Neuronal stem cell (in vitro differentiated cells): ENCODE measurements at regions not wholly inside any gene's neighbourhood (a gene's known extent, or its start where the extent isn't known, plus 50 kb on each side); places are given as distances from the start of the nearest gene placed in this dataset.

Experiments
- DNase-seq: peaks from one replicate; pipeline ENCODE4 v3.0.0-alpha.2; 2013; ENCODE audit warnings: low spot score
- H2AFZ ChIP-seq: one replicate; pipeline ENCODE4 v1.6.1; 2013; ENCODE audit warnings: mild to moderate bottlenecking, low read length, inconsistent platforms
- H2AK5ac ChIP-seq: 2 replicates; pipeline ENCODE4 v1.6.1; 2013; ENCODE audit warnings: low read depth, mild to moderate bottlenecking, inconsistent platforms, low read length, moderate library complexity, mixed read lengths
- H2BK120ac ChIP-seq: 2 replicates; pipeline ENCODE4 v1.6.1; 2013; ENCODE audit warnings: low read depth, mild to moderate bottlenecking, inconsistent platforms, low read length, moderate library complexity, mixed read lengths
- H2BK12ac ChIP-seq: one replicate; pipeline ENCODE4 v1.6.1; 2013; ENCODE audit warnings: low read length, inconsistent platforms
- H2BK15ac ChIP-seq: 2 replicates; pipeline ENCODE4 v1.6.1; 2013; ENCODE audit warnings: mild to moderate bottlenecking, low read length, inconsistent platforms, mixed read lengths
- H2BK5ac ChIP-seq: one replicate; pipeline ENCODE4 v1.6.1; 2013; ENCODE audit warnings: inconsistent platforms, mild to moderate bottlenecking, low read length, moderate library complexity
- H3K14ac ChIP-seq: one replicate; pipeline ENCODE4 v1.6.1; 2013; ENCODE audit warnings: low read length, inconsistent platforms
- H3K18ac ChIP-seq: 2 replicates; pipeline ENCODE4 v1.6.1; 2013; ENCODE audit warnings: low read length, inconsistent platforms
- H3K23ac ChIP-seq: 2 replicates; pipeline ENCODE4 v1.6.1; 2013; ENCODE audit warnings: low read depth, mild to moderate bottlenecking, mixed read lengths, low read length, inconsistent platforms; ENCODE audit not compliant: poor library complexity
- H3K27ac ChIP-seq: replicated peaks from 3 replicates; pipeline ENCODE4 v1.5.1; 2013; ENCODE audit warnings: low read length, inconsistent platforms
- H3K27me3 ChIP-seq, 3 experiments: 2 replicates each; pipeline ENCODE4 v1.6.1; 2013; ENCODE audit warnings: low read length in 3 of 3, mild to moderate bottlenecking in 2 of 3, inconsistent platforms in 1 of 3, low read depth in 1 of 3, mixed read lengths in 1 of 3, moderate library complexity in 1 of 3; ENCODE audit not compliant: control insufficient read depth in 3 of 3, insufficient read depth in 3 of 3
- H3K36me3 ChIP-seq, 2 donors: replicated peaks in 1 of 2; 2 replicates each; pipeline ENCODE4 v1.6.1; 2013; ENCODE audit warnings: low read length in 2 of 2; ENCODE audit not compliant: control insufficient read depth in 2 of 2, insufficient read depth in 2 of 2
- H3K4ac ChIP-seq: 2 replicates; pipeline ENCODE4 v1.6.1; 2013; ENCODE audit warnings: inconsistent platforms, mild to moderate bottlenecking, low read length, moderate library complexity
- H3K4me1 ChIP-seq, 2 donors: 1 replicate in 1 of 2; 2 replicates in 1 of 2; pipeline ENCODE4 v1.6.1; 2013; ENCODE audit warnings: low read length in 2 of 2, low read depth in 1 of 2; ENCODE audit not compliant: control insufficient read depth in 2 of 2, insufficient read depth in 1 of 2
- H3K4me2 ChIP-seq: one replicate; pipeline ENCODE4 v1.6.1; 2013; ENCODE audit warnings: mild to moderate bottlenecking, low read length, inconsistent platforms; ENCODE audit not compliant: insufficient read depth, poor library complexity, severe bottlenecking
- H3K4me3 ChIP-seq, 2 donors: 2 replicates each; pipeline ENCODE4 v1.5.1; 2013; ENCODE audit warnings: low read length in 2 of 2, mild to moderate bottlenecking in 2 of 2, inconsistent platforms in 1 of 2, moderate library complexity in 1 of 2
- H3K79me1 ChIP-seq: one replicate; pipeline ENCODE4 v1.6.1; 2013; ENCODE audit warnings: low read depth, mild to moderate bottlenecking, inconsistent platforms, low read length, moderate library complexity
- H3K9ac ChIP-seq: one replicate; pipeline ENCODE4 v1.6.1; 2013; ENCODE audit warnings: mild to moderate bottlenecking, low read depth, low read length, inconsistent platforms; ENCODE audit not compliant: poor library complexity
- H3K9me3 ChIP-seq, 2 donors: replicated peaks in 1 of 2; 2 replicates each; pipeline versions ENCODE3 to v1.6.1; 2013; ENCODE audit warnings: low read length in 2 of 2, mild to moderate bottlenecking in 2 of 2, inconsistent platforms in 1 of 2, low read depth in 1 of 2, mixed read lengths in 1 of 2, moderate library complexity in 1 of 2; ENCODE audit not compliant: control insufficient read depth in 2 of 2, insufficient read depth in 1 of 2
- H4K8ac ChIP-seq: one replicate; pipeline ENCODE4 v1.6.1; 2013; ENCODE audit warnings: low read depth, mild to moderate bottlenecking, inconsistent platforms, low read length, moderate library complexity
- H4K91ac ChIP-seq: one replicate; pipeline ENCODE4 v1.6.1; 2013; ENCODE audit warnings: low read length, low read depth, mild to moderate bottlenecking, inconsistent platforms; ENCODE audit not compliant: poor library complexity
- WGBS, 2 donors: extraction: QIAGEN DNeasy Blood & Tissue Kit; methylation state at CpG; one replicate each; pipeline ENCODE4 v1.1.7; 2013; ENCODE audit warnings: missing lambda C conversion rate in 2 of 2, mixed read lengths in 1 of 2; ENCODE audit not compliant: insufficient read length in 2 of 2, insufficient replicate concordance in 1 of 2; ENCODE audit errors: extremely low coverage in 2 of 2; 5-methylcytosine and 5-hydroxymethylcytosine counted together

DNA sequence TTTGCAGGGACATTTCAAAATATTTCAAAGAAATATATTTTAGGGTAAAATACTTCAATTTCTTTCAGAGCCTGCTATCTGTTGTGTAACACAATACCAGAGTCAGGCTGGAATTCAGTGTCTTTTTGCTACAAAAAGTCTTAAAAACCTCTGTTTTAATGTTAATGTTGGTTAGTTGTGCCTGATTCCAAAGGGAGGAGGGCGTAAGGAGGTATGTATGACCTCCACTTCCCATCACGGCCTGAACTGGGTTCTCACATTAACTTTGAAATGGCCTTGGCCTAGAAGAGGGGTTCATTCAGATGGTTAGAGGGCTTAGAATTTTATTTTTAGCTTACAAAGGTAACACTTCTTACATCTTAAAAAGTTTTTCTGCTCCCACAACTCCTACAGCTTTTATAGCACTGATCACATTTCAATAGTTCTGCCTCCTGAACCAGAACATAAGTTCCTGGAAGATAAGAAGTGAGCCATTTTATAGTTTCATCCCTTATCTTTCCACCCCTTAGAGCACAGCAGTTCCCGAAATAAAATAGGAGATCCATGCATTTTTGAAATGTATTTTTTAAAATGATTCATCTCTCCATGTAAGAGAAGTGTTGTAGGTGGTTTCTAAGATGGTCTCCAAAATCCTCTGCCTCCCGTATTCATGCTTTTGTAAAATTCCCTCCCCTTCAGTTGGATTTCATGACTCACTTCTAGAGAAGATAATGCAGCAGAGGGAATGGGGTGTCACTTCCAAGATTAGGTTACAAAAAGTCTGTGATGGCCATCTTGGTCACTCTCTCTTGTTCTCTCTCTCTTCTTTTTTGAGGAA, 543.1 kb upstream of the NECTIN3 start:
- Histone ChIP-seq H3K9me3 (peaks cover 2 to 5% of the 10 kb centered on the region in 2 donors), H2BK120ac (no peak overlapping the region), H4K91ac (no peak overlapping the region), H3K27me3 (no peaks in the 10 kb centered on the region), H3K4me1 (peaks cover 5 to 6% of the 10 kb centered on the region in 2 donors), H3K27ac (no peak overlapping the region), H3K23ac (no peak overlapping the region), H3K4me3 (no peak overlapping the region), H3K4me2 (no peak overlapping the region), H3K4ac (no peak overlapping the region), H3K79me1 (no peaks in the 10 kb centered on the region), H2BK5ac (no peak overlapping the region), H2BK15ac (no peak overlapping the region), H3K9ac (no peak overlapping the region), H3K18ac (no peak overlapping the region), H4K8ac (no peak overlapping the region), H2AK5ac (no peak overlapping the region), H3K14ac (no peak overlapping the region), H2AFZ (peak overlapping the region; percentile 5), H3K36me3 (no peaks in the 10 kb centered on the region), H2BK12ac (no peak overlapping the region)
- no CpG with 5 or more reads among the region's 4 CpGs for WGBS, 2 donors
- no peak for DNase-seq

DNA sequence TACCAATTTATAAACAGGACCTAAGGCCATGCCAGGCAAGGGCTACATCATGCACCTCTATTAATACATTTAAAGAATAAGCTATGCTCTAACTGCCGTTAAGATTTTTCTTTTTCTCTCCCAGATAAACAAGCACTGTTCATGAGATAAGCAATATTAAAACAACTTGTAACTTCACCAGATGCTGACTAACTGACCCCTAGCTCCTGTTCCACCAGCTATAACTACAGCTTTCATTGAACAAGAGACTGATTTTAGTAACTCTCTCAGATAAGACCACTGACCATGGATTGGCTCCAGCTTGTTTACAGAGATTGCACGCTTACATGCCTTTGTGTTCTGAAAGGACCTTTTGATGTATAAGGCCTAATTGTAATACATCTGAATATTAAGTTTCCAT, 540.7 kb upstream of the NECTIN3 start:
- Histone ChIP-seq H2AFZ (no peak overlapping the region), H2BK15ac (no peak overlapping the region), H3K4me3 (no peak overlapping the region), H3K9me3 (peaks cover 0 to 2% of the 10 kb centered on the region in 2 donors), H3K14ac (no peak overlapping the region), H3K4ac (no peak overlapping the region), H3K4me1 (peaks cover 5 to 6% of the 10 kb centered on the region in 2 donors), H3K23ac (no peak overlapping the region), H3K79me1 (no peaks in the 10 kb centered on the region), H4K8ac (no peak overlapping the region), H4K91ac (no peak overlapping the region), H2BK5ac (no peak overlapping the region), H2BK120ac (no peak overlapping the region), H3K27ac (no peak overlapping the region), H3K4me2 (no peak overlapping the region), H3K27me3 (no peaks in the 10 kb centered on the region), H3K9ac (no peak overlapping the region), H2BK12ac (no peak overlapping the region), H3K18ac (no peak overlapping the region), H2AK5ac (no peak overlapping the region), H3K36me3 (no peaks in the 10 kb centered on the region)
- no CpG with 5 or more reads among the region's 2 CpGs for WGBS, 2 donors
- DNase-seq = no peak

DNA sequence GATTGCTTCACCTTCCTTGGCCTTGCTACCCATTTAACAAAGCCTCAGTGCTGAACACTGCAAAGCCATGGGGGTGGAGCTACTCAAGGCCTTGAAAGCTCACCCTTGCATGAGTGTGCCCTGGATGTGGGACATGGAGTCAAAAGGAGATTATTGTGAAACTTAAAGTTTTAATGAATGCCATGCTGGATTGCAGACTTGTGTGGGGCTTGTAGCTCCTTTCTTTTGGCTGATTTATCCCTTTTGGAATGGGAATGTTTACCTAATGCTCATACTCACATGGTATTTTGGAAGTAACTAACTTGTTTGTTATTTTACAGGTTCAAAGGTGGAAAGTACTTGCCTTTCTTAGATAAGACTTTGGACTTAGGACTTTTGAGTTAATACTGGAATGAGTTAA, 538.5 kb upstream of the NECTIN3 start:
- no peak overlapping the region for H2BK120ac ChIP-seq
- H3K23ac ChIP-seq = no peak overlapping the region
- H2AFZ ChIP-seq = no peak overlapping the region
- H3K79me1 ChIP-seq = no peaks in the 10 kb centered on the region
- no peak overlapping the region for H3K14ac ChIP-seq
- H3K9me3 ChIP-seq = peaks cover 0 to 2% of the 10 kb centered on the region in 2 donors
- no peaks in the 10 kb centered on the region for H3K27me3 ChIP-seq
- no peak overlapping the region for H3K4me3 ChIP-seq
- no peak overlapping the region for H3K27ac ChIP-seq
- no peaks in the 10 kb centered on the region for H3K36me3 ChIP-seq
- H2BK5ac ChIP-seq = no peak overlapping the region
- no peak overlapping the region for H2BK15ac ChIP-seq
- no peak overlapping the region for H3K4me2 ChIP-seq
- no peak overlapping the region for H2BK12ac ChIP-seq
- no peak overlapping the region for H3K4ac ChIP-seq
- no peak overlapping the region for H3K9ac ChIP-seq
- no peak for DNase-seq
- H3K4me1 ChIP-seq = no peaks in the 10 kb centered on the region
- H3K18ac ChIP-seq = no peak overlapping the region
- no peak overlapping the region for H2AK5ac ChIP-seq
- H4K91ac ChIP-seq = no peak overlapping the region
- no peak overlapping the region for H4K8ac ChIP-seq

DNA sequence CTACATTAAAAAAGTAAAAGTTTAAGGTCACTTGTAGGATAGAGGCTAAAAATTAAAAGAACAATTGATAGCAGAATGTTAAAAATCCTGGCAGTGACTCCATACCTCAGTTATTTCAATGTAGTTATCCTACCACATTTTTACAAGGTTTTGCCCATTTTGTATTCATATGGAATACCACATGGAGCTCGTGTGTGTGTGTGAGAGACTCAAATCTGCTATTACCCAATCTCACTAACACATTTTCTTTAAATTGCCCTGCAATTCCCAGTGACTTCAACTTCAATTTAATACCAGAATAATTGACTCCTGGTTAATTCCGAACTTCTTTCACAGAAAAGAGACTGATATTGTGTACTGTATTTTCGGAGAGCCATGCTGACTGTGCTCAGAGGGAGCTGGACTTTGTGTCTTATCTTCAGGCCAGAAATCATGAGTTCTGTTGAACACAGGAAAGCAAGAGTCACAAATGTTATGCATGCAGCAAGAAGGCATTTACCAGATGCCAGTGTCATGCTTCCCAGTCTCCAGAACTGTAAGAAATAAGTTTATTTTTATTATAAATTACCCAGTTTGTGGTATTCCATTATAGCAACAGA, 529.0 kb upstream of the NECTIN3 start:
- Histone ChIP-seq H2BK15ac (no peak overlapping the region), H3K9me3 (no peaks in the 10 kb centered on the region), H2AFZ (peak overlapping the region; percentile 62), H3K14ac (no peak overlapping the region), H3K9ac (no peak overlapping the region), H3K27me3 (no peaks in the 10 kb centered on the region), H2BK12ac (no peak overlapping the region), H4K8ac (no peak overlapping the region), H3K4ac (no peak overlapping the region), H3K4me1 (no peaks in the 10 kb centered on the region), H3K79me1 (no peaks in the 10 kb centered on the region), H3K4me3 (no peak overlapping the region), H3K36me3 (no peaks in the 10 kb centered on the region), H3K27ac (no peak overlapping the region), H2BK120ac (no peak overlapping the region), H3K23ac (no peak overlapping the region), H3K18ac (no peak overlapping the region), H3K4me2 (no peak overlapping the region), H2BK5ac (no peak overlapping the region), H2AK5ac (no peak overlapping the region), H4K91ac (no peak overlapping the region)
- no peak for DNase-seq
- no CpG with 5 or more reads among the region's 3 CpGs for WGBS, 2 donors
